ENCODE measurements at regions not wholly inside any gene's neighbourhood (a gene's known extent, or its start where the extent isn't known, plus 50 kb on each side); places are given as distances from the start of the nearest gene placed in this dataset.

DNA sequence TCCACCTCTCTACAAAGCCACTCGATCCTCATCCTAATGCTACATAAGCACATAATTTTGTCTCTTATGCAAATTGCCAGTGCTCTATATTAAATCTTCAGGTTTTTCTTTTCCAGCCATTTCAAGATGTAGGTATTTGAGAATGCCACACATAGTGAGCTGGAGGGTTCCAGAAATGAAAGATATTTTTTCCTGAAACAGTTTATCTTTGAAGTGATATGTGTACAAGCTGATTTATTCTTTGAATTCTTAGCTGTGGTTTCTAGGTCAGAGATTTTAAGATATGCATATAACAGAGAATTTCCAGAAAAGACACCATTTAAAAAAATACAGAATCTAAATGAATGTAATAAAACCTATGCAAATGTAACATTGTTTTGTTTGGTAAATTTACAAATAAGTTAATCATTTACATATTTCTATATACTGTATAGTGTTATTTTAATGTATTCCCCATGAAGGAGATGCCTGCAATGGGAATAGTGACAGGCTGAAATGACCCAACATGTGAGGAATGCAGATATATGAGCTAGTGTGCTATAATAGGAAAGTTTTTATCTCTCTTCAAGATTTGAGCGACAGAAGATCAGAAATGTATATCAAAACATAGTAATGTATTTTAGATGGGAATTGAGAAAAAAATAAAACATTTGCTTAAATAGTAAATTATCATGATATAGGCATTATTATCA, 570.2 kb downstream of the SLITRK1 start:
- no peak for DNase-seq

DNA sequence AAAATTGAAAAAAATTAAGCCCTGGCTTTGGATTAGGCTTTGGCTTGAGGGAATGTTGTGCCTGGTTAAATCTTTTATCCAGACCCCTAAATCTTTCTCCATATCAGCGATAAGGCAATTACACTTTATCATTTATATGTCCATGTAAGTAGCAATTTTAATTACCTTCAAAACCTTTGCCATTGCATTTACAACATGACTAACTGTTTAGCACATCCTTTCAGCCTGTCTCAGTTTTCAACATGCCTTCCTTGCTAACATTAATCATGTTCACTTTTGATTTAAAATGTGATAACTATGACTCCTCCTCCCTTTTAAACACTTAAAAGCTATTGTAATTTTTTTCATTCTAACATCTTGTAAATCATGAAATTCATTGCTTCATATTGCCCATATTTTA, 583.7 kb downstream of the SLITRK1 start:
- no peak for DNase-seq

DNA sequence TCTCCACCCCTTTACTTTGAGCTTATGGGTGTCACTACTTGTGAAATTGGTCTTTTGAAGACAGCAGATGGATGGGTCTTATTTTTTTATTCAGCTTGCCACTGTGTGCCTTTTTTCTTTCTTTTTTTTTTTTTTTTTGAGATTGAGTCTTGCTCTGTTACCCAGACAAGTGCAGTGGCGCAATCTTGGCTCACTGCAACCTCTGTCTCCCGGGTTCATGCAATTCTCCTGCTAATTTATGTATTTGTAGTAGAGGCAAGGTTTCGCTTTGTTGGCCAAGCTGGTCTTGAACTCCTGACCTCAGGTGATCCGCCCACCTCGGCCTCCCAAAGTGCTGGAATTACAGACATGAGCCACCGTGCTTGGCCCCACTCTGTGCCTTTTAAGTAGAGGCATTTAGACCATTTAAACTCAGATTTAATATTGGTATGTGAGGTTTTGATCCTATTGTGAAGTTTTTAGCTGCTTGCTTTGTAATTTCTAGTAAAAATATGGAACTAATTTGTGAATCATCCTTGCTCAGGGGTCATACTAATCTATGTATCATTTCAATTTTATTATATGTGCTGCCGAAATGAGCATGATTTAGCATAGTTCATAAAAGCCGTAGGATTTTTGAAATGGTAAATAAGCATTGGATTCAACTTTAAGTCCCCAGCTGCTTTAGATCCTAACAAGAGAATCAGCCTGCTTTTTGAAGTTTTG, 584.5 kb downstream of the SLITRK1 start:
- DNase-seq: no peak

DNA sequence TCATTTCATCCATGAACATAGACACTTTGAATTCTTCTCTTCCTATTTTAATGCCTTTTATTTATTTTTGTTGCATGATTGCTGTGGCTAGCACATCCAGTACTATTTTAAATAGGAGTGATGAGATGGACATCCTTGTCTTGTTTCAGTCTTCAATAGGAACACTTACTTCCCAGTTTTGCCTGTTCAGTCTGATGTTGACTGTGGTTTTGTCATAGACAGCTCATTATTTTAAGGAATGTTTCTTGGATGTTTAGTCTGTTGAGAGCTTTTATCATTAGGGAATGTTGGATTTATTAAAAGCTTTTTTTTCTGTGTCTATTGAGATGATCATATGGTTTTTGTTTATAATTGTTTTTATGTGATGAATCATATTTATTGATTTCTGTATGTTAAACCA, 586.6 kb downstream of the SLITRK1 start:
- no peak for DNase-seq

DNA sequence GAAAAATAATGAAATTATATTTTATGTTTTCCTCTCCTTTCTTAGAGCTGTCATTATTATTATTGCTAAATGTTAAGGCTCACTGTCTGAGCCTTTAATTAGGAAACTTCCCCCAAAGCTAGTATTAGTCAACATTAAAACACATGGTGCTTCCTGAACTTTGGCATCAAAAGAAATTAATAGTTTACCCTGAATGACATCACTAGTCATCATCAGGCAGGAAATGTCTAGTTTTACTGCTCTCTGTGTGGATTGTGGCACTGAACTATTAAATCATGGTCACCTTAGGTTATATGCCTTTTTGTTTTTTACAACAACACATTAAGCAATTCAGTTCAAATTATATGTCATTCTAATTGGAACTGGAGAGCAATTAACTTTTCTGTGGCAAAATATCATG, 595.5 kb downstream of the SLITRK1 start:
- no peak for DNase-seq

DNA sequence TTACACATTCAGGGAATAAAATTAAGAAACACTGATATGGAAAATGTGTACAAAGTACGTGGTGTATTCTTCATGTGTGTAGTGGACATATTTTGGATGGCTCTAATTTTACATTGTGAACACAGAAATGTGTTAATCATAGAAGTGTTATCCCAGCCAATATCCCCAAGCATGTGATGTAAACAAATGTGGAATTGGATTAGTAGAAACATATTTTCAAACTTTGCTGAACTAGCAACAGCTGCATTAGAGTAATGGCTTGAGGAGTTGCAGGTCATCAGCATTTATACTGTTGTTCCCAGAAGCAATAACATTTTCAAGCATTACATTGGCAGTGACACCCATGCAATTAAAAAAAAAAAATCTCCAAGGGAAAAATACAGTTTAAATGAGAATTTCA, 600.6 kb downstream of the SLITRK1 start:
- no peak for DNase-seq

DNA sequence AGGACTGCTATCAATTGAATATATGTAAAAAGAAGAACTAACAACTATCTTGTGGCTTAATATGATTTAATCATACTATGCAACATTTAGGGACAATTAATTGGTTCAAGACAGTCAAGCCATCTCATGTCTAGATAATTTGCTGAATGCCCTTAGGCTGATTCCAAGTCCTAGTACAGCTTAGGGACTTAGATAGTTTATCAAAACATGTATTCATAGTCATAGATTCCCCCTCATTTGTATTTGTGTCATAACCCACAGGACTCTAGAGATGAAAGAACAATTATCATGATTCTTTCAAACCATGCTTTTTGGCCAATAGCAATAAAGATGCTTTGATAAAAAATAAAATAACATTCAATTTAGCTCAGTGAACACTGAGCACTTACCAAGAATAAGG, 607.6 kb downstream of the SLITRK1 start:
- DNase-seq: no peak

DNA sequence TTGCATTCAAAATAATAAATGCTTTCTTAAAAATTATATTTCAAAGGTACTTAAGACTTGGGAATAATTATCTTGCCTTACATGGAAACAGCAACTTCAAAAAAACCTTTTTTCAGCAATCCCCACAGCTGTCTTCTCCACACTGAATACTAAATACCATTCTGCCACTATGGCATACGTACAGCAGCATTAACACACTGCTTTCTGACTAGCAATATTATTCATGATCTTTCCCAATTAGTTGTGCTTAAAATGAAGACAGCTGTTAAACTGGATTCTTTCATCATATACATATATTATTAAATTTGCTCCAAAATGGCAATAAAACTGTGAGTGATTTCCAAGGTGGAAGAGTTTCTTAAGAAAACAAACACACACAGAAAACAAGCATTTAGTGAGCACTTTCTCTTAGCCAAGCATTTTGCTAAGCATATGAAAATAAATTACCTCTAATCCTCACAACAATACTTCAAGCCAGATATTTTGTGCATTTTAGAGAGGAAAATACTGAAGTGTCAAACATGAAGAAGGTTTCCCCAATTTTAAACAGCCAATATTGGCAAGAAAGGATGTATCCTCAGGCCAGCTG, 609.5 kb downstream of the SLITRK1 start:
- DNase-seq: no peak

DNA sequence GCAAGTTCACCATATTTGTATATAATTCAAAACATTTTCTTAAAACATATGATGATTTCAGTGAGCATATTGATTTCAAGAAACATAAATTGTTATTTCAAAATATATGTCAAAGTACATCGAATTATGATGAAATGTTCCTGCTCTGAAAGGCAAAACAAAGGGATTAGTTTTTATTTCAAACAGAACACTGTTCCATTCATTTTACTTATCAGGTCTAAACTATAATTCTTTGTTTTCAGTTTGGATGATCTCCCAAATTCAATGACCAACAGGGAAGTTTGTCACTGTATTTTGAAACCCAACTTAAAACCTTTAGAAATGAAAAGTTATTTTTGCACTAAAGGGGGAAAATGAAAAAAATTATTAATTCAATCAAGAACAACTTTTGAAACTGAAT, 610.2 kb downstream of the SLITRK1 start:
- DNase-seq: no peak

DNA sequence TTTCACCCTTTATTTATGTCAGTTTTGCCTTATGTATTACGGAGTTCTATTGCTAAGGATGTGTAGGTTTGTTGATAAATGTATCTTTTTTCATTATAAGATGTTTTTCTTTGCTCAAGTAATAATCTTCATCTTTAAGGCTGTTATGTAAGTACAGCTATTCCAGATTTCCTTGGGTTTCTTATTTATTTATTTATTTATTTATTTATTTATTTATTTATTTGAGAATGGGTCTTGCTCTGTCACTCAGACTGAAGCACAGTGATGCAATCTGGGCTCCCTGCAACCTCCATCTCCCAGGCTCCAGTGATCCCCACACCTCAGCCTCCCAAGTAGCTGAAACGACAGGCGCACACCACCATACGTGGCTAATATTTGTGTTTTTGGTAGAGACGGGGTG, 617.0 kb downstream of the SLITRK1 start:
- no peak for DNase-seq

DNA sequence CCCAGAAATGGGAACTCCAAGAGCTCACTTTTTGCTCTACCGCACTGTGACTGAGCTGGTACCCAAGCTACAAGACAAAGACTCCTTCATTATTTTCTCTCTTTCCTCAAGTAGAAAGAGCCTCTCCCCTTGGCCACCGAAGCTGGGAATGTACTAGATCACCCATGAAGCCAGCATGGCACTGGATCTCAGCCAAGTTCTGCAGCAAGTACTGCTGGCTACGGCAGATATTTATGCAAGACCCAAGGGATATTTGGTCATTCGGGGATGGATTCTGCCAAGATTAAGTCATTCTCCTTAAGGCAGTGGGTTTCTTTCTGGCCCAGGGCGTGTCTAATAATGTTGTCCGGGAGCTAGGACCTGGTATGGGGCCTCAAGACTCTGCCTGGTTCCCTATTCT, 633.5 kb downstream of the SLITRK1 start:
- no peak for DNase-seq

DNA sequence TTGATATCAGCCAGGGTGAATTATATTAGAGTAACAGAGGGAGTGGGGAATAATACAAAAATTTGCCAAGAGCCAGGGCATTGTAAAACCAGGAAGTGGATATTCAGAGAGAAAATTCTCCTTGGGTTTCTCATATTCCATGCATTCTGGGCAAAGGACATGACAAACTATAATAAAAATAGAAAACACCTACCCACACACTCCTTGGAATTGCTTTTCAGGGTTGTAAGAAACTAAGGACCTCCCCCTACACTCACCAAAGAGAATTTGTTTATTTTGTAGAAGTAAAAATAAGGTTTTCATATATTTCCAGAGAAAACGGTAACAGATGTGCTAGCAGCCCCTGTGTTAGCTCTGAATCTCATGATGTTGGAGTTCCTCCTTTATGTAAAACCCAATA, 649.6 kb downstream of the SLITRK1 start:
- DNase-seq: no peak

DNA sequence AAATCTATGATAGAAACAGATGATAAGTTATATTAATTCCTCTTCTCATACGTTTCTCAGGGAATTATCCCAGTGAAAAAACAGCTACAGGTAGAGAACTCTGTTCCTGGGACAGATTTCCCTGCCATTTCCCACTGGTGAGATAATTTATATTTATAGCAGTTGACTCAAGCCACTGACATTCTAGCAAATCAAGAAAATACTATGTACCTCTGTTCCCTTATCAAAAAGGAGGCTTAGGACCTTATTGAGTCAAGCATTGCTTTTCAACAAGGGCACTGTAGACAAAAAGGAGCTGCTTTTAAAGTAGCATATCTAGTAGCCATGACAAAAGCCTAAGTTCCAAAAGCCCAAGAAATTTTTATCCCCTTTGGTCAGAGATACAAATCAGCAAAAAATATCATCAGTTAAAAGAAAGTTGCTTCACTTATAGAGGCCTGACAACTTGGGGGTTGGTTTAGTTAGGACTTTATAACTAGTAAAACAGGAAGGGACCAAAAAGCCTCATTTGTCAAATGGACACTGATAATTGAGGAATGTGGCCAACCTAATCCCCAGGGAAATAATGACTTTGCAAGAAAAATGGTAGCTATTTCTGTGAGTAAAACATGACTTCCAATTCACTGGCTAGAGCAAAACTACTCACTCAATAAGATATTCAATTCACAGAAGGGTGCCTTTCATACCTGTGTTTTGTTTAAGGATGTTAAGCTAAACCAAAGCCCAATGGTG, 652.5 kb downstream of the SLITRK1 start:
- DNase-seq: no peak

DNA sequence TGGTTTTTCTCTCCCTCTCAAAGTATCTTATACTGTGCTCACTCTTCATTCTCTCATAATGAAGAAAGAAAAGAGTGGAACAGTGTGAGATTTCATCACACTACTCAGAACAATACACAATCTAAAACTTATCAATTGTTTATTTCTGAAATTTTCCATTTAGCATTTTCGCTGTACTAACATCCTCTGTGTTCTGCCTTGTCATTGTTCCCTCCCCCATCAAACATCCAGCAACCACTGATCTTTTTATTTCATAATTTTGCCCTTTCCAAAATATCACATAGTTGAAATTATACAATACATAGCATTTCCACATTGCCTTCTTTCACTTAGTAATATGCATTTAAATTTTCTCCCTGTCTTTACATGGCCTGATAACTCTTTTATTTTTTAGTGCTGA, 658.7 kb downstream of the SLITRK1 start:
- DNase-seq: no peak

DNA sequence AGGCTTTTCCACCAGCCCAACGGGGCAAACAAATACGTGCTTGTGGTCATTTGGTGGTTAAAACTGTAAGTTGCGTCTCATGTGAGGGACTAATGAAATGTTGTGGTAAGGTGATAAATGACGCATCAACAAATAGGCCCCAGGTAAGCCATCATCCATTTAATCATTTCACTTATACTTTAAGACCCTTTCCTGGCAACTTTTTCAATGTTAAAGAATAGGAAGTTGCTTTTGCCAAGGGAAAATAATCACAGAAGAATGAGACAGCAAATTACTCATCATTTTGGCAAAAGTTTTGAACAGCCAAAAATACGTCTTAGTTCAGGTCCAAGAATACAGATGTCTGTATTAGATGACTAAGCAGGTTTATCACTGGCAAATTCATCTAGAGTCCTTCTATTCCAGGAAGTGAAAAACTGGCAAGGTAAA, 660.4 kb downstream of the SLITRK1 start:
- no peak for DNase-seq

DNA sequence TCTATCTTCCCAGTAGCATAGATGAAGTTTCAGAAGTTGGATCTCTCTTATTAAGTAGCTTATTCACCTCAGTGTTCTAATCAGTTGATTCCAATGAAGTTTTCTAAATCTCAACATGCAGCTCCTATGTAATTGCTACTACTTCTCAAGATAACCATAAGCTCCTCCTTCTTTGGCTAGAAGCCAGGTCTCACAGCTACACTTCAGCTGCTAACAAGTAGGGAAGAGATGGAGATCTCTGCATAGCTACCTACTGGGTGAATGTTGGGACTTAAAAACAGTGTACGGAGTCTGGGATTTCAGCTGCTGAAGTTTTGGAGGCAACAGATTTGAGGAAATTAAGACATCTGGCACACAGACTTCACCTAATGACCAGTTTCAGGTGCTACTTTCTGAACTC, 661.0 kb downstream of the SLITRK1 start:
- DNase-seq: no peak

DNA sequence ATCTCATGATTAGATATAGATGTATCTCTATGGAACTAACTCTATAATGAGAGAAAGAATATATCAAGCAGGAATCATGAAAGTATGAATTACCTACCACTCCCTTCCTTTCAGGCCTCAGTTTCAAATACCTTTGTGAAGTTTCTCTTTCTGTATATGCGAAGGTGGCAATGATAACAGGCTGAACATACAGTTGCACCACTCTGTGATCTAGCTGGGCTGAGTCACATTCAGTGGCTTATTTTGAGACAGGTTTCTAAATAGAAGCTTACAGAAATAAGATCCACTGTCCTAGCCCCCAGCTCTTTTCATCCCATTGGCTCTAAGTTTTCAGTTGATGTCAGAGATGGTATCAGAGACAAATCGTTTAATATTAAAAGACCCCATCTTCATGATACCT, 662.0 kb downstream of the SLITRK1 start:
- DNase-seq: no peak

DNA sequence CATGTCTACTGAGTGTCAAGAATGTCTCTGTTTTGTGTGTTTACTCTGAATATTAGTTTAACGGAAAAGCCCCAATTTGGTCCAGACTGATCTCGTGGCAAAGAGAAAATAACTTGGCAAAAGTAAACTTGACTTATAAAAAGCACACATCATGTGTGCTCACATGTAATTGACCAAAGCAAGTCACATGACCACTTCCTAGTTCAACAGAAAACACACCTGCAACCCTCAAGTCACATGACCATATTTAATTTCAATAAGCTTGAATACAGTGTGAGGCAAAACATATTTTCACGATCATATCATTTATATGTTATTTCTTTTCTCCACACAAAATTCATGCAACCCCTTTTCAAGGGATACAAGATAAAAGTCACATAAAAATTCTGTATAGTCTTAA, 662.4 kb downstream of the SLITRK1 start:
- DNase-seq: no peak

DNA sequence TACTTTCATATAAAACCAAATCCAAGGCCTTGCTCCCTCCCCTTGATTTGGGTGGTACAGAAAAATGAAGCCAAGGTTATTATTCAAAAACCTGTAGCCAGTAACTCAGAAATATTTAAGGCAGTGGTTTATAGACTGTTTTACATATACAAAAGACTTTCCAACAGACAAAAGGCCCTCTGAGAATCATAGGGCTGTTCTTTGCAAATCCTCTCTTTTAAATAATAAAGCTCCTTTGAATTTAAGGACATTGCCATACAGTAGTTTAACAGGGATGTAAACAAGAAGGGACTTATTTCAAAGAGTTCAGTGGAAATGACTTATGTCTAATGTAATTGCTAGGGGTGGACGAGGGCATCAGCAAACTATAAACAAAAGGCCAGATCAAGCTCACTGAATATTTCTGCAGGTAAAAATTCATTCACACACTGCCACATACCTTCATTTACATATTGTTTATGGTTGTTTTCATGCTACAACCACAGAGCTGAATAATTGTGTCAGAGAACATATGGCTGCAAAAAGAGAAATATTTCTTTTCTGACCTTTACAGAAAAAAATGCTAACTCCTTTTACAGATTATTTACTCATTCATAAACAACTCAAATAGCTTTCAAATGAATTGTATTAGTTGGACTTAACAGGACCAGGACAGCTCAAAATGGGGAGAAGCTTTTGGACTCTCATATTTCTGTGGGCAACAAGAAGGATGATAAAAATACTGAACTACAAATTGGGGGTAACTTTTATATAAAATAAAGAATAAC, 665.6 kb downstream of the SLITRK1 start:
- no peak for DNase-seq

DNA sequence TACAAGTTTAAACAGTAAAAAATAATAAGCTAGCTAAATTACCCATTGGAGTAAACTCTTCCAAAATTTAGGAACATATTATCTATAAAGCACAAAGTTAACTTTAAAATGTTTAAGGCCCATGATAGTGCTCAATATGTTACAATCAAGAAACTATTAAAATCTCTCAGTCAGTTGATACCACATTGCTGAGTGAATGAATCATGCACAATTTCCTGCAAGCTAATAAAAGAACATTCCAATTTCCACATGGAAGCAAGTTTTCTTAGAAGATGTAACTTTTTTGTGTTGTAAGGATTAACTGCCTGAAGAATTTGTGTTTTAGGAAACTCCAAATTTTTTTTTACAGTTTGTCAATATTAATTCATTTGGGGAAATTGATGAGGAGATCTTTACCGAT, 666.6 kb downstream of the SLITRK1 start:
- DNase-seq: no peak

DNA sequence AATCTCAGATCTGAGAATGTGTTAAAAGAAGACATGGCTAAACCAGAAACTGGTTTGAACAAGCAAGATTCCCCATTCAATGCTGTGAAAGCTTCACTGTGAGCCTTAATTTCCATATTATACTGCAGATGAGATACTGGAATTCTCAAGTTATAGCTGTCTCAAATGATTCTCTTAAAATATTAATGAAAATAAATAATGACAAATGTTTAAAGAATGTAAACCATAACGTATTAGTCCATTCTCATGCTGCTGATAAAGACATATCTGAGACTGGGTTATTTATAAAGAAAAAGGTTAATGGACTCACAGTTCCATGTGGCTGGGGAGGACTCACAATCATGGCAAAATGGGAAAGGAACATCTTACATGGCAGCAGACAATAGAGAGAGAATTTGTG, 667.8 kb downstream of the SLITRK1 start:
- DNase-seq: no peak

DNA sequence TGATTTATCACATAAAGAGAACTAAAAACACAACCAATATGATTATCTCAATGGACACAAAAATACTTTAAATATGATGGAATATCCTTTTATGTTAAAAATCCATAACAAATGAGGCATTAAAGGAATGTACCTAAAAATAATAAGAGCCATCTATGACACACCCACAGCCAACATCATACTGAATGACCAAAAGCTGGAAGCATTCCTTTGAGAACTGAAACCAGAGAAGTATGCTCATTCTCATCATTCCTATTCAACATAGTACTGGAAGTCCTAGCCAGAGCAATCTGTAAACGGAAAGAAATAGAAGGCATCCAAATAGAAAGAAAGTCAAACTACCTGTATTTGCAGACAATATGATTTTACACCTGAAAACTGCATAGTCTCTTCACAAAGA, 671.0 kb downstream of the SLITRK1 start:
- DNase-seq: no peak

DNA sequence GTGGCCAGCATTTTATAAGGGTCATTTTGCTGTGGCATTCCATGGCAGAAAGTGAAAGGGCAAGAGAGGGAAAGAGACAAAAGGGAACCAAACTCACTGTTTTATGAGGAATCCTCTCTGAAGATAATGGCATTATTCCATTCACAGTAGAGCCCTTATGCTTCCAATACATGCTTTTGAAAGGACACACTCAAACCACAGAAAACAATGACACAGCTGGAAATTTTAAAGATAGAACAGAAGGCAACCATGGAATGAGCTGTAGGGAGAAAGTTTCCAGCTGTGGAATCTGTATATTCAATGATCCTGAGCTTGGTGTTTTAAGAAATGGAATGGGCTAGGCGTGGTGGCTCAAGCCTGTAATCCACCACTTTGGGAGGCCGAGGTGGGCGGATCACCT, 677.4 kb downstream of the SLITRK1 start:
- no peak for DNase-seq

All from GDM1 (cell line).